ENCODE measurements at regions not wholly inside any gene's neighbourhood (a gene's known extent, or its start where the extent isn't known, plus 50 kb on each side); places are given as distances from the start of the nearest gene placed in this dataset.
A peak's percentile ranks its signal among the peaks of the same experiment; 100 is the strongest.

GRCh38 chr12:91565246-91565645, 382.6 kb upstream of the DCN start:
- no peak for TF ChIP-seq EZH2phosphoT487 (IDR thresholded peaks at IDR 0.05; ENCODE audit: low read length)
- no peak for TF ChIP-seq CTCF (IDR thresholded peaks at IDR 0.05; ENCODE audit: low read length)
- TF ChIP-seq EZH2 (optimal IDR thresholded peaks at IDR 0.05; ENCODE audit: low read depth, low read length), result no peak
- no peaks in the 10 kb centered on the region for H3K9me3 ChIP-seq (replicated peaks; ENCODE audit: insufficient read depth, low read length)
- no peak overlapping the region for H3K4me2 ChIP-seq (ENCODE audit: low read depth, low read length)
- DNase-seq, result no peak
- no peak overlapping the region for H3K9ac ChIP-seq (ENCODE audit: low read length)
- H3K9me2 ChIP-seq (replicated peaks; ENCODE audit: insufficient read depth, low read length), result no peaks in the 10 kb centered on the region
- H4K20me1 ChIP-seq (ENCODE audit: insufficient read depth, low read length), result no peaks in the 10 kb centered on the region
- no peaks in the 10 kb centered on the region for H3F3A ChIP-seq (ENCODE audit: insufficient read depth, low read length)
- H3K36me3 ChIP-seq (replicated peaks; ENCODE audit: insufficient read depth, low read length), result no peaks in the 10 kb centered on the region
- no peak overlapping the region for H2AFZ ChIP-seq (ENCODE audit: low read length)
- H3K27ac ChIP-seq (ENCODE audit: low read length), result no peak overlapping the region
- H3K4me1 ChIP-seq (ENCODE audit: low read length), result peaks cover 8% of the 10 kb centered on the region; the same call in 1 of the 2 replicates
- no peak overlapping the region for H3K4me3 ChIP-seq (ENCODE audit: low read length)
- H3K79me2 ChIP-seq (ENCODE audit: low read length), result no peaks in the 10 kb centered on the region
- no peaks in the 10 kb centered on the region for H3K27me3 ChIP-seq (replicated peaks; ENCODE audit: insufficient read depth, low read length)

GRCh38 chr12:91563011-91563765, 380.6 kb upstream of the DCN start:
- Histone ChIP-seq H4K20me1 (ENCODE audit: insufficient read depth, low read length) (no peaks in the 10 kb centered on the region), H3K79me2 (ENCODE audit: low read length) (no peaks in the 10 kb centered on the region), H3F3A (ENCODE audit: insufficient read depth, low read length) (no peaks in the 10 kb centered on the region), H3K9me3 (replicated peaks; ENCODE audit: insufficient read depth, low read length) (no peaks in the 10 kb centered on the region), H3K9ac (ENCODE audit: low read length) (no peak overlapping the region), H3K27ac (ENCODE audit: low read length) (no peak overlapping the region), H3K9me2 (replicated peaks; ENCODE audit: insufficient read depth, low read length) (no peaks in the 10 kb centered on the region), H3K4me2 (ENCODE audit: low read depth, low read length) (peak overlapping the region; percentile 24; the same call in 1 of the 2 replicates), H3K4me1 (ENCODE audit: low read length) (peaks cover 8% of the 10 kb centered on the region; the same call in 1 of the 2 replicates), H3K27me3 (replicated peaks; ENCODE audit: insufficient read depth, low read length) (no peaks in the 10 kb centered on the region), H3K4me3 (ENCODE audit: low read length) (no peak overlapping the region), H3K36me3 (replicated peaks; ENCODE audit: insufficient read depth, low read length) (no peaks in the 10 kb centered on the region), H2AFZ (ENCODE audit: low read length) (no peak overlapping the region; the same call in 1 of the 2 replicates)
- TF ChIP-seq CTCF (IDR thresholded peaks at IDR 0.05; ENCODE audit: low read length), result no peak
- TF ChIP-seq EZH2 (optimal IDR thresholded peaks at IDR 0.05; ENCODE audit: low read depth, low read length), result no peak
- no peak for TF ChIP-seq EZH2phosphoT487 (IDR thresholded peaks at IDR 0.05; ENCODE audit: low read length)
- DNase-seq, result no peak

GRCh38 chr12:91562476-91562875, 379.9 kb upstream of the DCN start:
- Histone ChIP-seq H3K4me2 (ENCODE audit: low read depth, low read length) (peak overlapping the region; percentile 24; the same call in 1 of the 2 replicates), H2AFZ (ENCODE audit: low read length) (peak overlapping the region; percentile 27; the same call in 1 of the 2 replicates)
- peak; percentile 38 for DNase-seq

More at GRCh38 chr12:91562476-91562875, 379.9 kb upstream of the DCN start:
- H3K4me3 ChIP-seq (ENCODE audit: low read length), result no peak overlapping the region; the same call in 1 of the 2 replicates
- no peaks in the 10 kb centered on the region for H3K36me3 ChIP-seq (replicated peaks; ENCODE audit: insufficient read depth, low read length)
- TF ChIP-seq EZH2phosphoT487 (IDR thresholded peaks at IDR 0.05; ENCODE audit: low read length), result no peak
- no peak for TF ChIP-seq CTCF (IDR thresholded peaks at IDR 0.05; ENCODE audit: low read length)
- no peak for TF ChIP-seq EZH2 (optimal IDR thresholded peaks at IDR 0.05; ENCODE audit: low read depth, low read length)
- no peaks in the 10 kb centered on the region for H3K27me3 ChIP-seq (replicated peaks; ENCODE audit: insufficient read depth, low read length)
- peaks cover 8% of the 10 kb centered on the region; the same call in 1 of the 2 replicates for H3K4me1 ChIP-seq (ENCODE audit: low read length)
- no peaks in the 10 kb centered on the region for H3K9me3 ChIP-seq (replicated peaks; ENCODE audit: insufficient read depth, low read length)
- H3K79me2 ChIP-seq (ENCODE audit: low read length), result no peaks in the 10 kb centered on the region
- no peak overlapping the region for H3K27ac ChIP-seq (ENCODE audit: low read length)
- no peaks in the 10 kb centered on the region for H4K20me1 ChIP-seq (ENCODE audit: insufficient read depth, low read length)
- no peaks in the 10 kb centered on the region for H3K9me2 ChIP-seq (replicated peaks; ENCODE audit: insufficient read depth, low read length)
- H3F3A ChIP-seq (ENCODE audit: insufficient read depth, low read length), result no peaks in the 10 kb centered on the region
- no peak overlapping the region for H3K9ac ChIP-seq (ENCODE audit: low read length)
